ENCODE measurements at regions not wholly inside any gene's neighbourhood (a gene's known extent, or its start where the extent isn't known, plus 50 kb on each side); places are given as distances from the start of the nearest gene placed in this dataset.
"Not testable (repeated sequence)": the region's sequence is repeated elsewhere in the genome, so short reads cannot be mapped to it uniquely, and the experiment has no call there.

DNA sequence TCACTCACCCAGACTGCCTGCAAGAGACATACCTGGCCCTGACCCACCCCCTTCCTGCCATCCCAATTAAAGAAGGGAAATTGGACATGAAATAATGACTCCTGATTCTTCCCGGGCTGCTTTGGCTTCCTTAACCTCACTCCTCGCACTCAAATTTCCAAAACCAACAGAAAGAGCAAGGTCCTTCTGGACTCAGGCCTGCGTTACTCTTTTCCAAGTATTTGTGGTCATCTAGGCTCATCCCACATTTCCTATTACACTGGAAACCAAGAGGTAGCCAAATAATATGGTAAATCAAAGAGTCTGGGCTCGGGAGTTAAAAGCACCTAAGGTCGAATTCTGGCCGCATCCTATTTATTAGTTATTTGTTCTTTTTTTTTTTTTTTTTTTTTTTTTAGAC, 359.3 kb downstream of the NPIPA8 start:
- no peak for DNase-seq

DNA sequence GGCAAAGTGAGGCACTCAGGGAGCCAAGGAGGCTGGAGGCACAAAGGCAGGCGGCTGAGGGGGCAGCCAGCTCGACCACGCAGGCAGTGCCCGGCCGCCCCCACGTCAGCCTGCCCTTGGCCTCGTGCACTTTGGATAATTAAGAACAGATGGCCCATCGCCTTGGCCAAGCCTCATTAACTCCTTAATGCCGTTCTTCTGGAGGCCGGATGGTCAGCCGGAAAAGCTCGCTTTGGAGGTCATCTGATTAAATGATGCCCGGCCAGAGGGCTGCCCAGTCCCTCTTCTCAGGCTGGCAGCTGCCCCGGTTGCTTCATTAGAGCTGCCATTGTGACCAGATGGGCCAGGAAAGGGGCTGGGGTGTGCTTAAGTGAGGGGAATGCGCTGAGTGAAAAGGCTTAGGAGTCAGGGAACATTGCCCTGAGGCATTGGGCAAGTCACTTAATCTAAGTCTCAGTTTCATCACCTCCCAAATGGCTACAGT, 364.0 kb downstream of the NPIPA8 start:
- DNase-seq: no peak

DNA sequence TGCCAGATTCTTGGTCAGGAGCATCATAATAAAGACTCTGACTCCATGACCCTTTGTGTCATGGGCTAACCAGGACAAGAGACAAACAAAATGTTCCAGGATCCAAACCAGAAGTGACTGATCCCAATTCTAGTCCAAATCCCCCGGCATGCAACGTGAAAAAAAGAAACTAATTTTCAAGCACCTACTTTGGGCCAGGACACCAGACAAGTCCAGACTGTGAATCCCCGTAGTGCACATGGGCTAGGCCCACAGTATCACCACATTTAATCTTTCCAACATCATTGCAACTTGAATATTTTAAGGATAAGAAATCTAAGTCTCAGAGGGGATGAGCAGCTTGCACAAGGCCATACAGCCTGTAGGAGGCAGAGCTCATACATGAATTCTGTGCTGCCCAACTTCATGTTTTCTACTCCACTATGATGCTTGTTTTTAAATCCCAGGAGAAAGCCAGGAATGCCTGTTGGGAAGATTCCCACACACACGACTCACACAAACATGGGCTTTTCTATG, 365.7 kb downstream of the NPIPA8 start:
- DNase-seq: no peak

DNA sequence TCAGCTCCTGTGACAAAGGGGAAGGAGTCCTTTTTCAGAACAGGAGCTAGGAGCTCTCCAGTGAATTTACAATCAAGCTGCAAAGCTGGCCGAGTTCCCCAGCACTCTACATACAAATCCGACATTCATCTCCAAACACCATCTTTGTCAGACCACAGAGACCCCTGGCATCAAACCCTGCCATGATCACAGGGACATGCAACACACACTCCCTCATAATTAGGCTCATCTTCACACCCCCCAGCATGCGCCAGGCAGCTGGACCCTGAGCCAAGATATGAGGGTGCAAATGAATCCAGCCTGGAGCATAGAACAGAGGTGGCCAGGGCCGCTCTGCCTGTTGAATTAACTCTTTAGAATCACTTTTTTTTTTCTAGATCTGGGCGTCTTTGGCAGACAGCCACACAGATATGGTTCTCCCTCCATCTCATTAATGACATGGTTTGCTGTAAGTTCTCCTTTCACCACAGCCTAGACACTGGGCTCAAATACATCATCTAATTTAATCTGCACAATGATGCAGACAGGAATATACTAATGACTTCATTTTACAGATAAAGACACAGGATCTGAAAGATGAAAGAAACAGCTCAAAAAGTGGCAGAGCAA, 366.3 kb downstream of the NPIPA8 start:
- DNase-seq: no peak

DNA sequence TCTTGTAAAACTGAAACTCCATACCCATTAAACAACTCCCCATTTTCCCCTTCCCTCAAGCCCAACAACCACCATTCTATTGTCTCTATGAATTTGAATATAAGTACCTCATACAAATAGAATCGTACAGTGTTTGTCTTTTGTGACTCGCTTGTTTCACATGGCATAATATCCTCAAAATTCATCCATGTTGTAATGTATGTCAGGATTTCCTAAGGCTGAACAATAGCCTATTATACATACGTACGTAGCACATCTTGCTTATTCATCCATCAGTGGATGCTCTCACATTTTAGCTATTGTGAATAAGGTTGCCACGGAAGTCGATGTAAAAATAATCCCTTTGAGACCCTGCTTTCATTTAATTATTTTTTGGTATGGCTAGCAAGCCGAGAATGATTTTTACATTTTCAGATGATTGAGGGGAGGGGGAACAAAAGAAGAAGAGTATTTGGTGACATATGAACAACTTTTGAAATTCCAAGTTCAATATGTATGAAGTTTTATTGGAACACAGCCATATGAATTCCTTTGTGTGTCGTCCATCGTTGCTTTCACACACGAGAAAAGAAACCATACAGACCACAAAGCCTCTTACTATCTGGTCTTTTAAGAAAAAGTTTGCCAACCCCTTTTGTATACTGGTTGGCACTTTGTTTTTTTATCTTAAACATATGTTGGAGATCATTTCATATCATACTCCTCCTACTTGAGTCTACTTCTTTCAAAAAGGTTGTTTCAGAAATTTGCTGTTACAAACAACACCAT, 371.2 kb downstream of the NPIPA8 start:
- no peak for DNase-seq

DNA sequence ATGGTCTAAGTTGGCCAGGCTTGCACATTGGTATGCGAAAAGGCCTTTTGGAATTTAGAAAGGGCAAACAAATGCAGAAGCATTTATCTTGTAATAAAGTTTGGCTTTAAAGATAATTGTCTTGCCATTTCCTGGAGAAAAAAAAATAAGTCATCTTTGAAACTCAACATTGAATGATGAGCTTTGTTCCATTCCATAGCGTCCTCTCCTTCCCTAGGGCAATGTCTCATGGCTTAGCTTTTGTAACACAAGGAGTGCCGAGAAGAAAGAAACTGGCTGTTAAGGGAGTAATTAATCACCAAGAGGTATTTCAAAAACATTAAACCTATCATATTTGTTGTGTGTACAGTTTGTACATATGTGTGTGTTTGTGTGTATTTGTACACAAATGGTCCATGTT, 372.3 kb downstream of the NPIPA8 start:
- no peak for DNase-seq

DNA sequence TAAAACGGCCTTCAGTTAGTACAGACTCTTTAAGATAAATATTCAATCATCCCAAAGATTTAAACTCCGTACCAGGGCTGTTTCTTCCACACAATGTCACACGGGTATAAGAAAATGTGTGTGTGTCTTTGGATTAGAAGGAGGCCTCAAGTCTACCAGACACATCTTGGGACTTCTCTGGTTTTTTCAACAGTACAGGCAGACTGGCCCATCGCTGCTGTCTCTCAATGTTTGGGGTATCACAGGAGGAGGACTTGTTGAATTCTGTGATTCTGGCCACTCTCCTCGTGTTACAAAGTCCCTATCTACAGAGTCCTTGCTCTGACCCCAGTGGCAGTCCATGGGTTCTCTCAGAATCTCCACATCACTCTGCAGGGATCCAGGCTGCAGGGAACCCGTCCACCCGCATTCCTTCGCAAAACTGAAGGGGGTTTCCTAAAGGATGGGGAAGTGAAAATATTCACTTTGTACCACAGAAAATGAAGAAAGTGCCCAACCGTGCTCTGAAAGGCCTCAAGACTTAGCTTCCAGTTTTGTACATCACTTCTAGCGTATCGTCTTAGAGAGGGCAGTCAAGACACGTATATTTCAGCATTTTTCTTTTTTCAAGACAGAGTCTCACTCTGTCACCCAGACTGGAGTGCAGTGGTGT, 373.2 kb downstream of the NPIPA8 start:
- DNase-seq: no peak

DNA sequence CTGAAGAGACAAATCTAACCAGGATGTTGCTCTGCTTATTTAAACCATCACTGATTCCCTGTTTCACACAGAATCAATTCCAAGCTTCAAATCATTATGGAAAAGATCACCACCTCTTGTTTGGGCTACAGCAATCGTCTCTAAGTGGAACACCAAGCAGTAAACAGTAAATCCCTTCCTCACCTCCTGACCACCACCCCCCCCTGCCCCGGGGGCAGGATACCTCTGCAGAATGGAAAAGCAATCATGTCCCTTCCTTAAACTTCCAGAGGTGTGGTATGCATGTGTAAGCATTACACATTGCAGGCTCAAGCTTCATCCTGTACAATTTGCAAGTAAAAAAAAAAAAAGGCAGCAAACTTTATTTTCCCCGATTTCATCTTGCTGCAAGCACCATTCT, 373.8 kb downstream of the NPIPA8 start:
- no peak for DNase-seq

DNA sequence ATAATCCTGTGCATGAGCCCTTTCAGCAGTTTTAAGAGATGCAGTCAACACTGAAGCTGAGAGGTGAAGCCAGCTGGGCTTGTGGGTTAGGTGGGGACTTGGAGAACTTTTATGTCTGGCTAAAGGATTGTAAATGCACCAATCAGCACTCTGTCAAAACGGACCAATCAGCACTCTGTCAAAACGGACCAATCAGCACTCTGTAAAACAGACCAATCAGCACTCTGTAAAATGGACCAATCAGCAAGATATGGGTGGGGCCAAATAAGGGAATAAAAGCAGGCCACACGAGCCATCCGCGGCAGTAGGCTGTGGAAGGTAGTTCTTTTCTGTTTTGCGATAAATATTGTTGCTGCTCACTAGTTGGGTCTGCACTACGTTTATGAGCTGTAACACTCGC, 374.7 kb downstream of the NPIPA8 start:
- DNase-seq: not testable (repeated sequence)

DNA sequence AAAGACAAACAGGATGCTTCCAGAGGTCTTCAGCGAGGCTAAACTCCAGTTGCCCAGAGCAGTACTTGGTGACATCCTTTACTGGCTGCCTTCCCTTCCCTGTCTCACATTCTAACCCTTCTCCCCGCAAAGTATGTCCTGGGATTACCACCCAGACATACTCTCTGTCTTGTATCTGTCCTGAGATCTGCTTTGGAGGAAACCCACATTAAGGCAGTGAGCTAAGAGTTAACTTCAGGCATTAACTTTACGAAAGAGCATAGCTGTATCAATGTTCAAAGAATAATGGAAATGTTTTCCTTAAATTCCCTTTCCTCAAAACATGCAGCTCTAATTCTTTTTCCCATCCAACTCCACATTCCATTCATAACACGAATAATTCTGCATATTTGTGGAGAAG, 385.2 kb downstream of the NPIPA8 start:
- no peak for DNase-seq

DNA sequence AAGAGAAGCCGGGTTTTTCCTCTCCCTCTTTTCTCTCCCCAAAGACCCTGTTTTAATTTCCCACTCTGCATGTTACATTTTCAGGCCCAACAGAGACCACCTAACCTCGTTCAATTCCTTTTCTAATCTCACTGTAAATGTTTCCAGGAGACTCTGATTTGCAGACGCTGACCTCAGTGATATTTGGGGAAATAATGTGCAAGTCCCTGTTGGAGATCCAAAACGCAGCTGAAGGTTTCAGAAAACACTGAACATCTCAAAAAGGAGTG, 386.6 kb downstream of the NPIPA8 start:
- DNase-seq: no peak

DNA sequence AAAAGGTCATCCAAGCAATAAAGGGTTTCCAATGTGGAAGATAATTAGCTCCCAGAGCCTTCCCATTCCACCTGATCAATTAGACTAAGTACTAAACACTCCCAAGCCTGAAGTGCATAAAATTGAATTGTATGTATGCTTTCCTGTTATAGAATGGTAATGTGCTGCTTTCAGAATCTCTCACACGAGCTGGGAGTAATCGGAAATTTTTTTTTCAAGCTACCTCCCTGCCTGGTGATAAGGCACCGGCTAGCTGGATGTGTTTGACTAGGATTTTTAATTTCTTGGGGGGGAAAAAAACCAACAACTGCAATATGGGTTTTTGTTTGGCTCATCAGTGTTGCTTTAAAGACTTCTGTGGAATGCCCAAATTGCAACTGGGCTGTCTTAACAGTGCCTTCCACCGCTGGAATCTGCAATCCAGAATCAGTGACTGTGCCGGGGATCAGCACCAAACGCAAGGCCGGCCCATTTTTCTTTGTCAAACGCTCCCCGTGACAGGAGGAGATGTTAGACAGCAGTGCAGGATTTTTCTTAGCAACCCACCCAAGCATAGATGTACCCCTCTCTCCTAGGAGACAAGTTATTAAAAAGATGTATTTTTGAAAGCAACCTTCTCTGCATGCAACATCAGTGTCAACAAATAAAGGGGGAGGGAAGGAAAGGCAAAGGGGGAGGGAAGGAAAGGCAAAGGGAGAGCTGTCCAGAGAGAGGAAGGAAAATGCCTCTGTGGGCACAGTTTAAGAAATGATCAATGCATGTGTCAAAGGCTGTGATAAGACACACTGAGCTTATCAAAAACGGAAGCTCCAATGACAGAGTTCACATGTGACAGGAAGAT, 387.2 kb downstream of the NPIPA8 start:
- DNase-seq: no peak

DNA sequence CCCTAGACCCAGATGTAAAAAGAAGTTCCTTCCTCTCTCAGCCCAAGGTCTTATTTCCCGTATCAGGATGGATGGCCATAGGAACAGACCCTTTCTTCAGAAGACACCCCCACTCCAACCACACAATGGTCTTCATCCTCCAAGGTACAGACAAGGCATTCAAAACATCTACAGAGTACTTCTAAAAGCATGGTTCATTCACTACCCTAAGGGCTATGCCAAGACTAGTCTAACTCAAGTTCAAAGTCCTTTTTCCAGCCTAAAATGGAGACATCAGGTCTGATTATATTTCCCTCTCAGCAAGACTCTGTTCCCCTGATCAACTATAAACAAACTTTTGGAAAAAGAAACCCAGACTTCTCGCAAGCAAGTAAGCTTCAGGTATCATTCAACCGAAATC, 388.9 kb downstream of the NPIPA8 start:
- DNase-seq: no peak

DNA sequence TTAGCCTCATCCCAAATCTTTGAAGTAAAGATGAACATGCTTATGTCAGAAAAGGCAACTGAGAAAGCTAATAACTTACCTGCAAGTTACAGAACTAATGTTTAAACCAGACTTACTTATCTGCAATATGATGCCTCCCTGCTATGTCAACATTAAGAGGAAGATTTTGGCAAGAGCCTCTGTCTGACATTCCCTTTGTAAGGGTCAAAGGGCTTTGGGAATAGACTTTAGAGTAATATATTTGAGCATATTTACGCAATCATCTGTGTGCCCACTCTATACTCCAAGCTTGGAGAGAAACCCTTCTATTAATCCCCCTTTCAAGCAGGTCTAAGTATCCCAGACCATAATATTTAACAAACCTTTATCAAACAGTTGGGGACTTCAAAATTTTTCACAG, 389.4 kb downstream of the NPIPA8 start:
- DNase-seq: no peak

DNA sequence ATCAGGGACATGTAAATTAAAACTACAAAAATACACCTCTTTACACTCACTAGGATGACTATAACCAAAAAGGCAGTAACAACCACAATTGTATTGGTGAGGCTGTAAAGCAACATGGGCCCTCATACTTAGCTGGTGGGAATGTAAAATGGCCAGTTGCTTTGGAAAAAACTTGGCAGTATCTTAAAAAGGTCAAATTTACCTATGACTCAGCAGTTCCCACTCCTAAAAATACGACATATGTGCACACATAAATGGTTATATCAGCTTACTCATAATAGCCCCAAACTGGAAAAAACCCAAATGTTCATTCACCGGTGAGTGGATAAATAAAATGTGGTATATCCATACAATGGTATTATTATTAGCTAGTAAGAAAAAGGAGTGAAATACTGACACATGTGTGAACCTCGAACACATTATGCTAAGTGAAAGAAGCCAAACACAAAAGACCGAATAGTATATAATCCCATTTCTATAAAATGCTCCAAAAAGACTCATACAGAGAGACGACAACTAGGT, 391.4 kb downstream of the NPIPA8 start:
- no peak for DNase-seq

DNA sequence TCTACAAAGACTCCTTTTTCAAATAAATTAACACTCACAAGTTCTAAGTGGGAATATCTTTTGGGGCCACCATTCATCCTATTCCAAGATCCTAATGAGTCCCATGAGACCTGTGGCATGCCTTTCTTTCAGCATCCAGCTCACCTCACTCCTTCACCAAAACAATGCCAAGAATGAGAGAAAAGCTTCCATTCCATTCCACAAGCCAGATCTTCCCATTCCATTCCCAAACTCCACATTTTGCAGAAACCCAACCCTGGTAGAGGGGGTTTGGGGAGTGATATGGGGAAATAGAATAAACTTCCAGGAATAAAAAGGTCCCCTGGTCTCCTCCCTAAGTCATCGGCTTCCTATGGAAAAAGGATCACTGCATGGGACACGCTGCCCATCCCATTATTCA, 392.2 kb downstream of the NPIPA8 start:
- DNase-seq: no peak

DNA sequence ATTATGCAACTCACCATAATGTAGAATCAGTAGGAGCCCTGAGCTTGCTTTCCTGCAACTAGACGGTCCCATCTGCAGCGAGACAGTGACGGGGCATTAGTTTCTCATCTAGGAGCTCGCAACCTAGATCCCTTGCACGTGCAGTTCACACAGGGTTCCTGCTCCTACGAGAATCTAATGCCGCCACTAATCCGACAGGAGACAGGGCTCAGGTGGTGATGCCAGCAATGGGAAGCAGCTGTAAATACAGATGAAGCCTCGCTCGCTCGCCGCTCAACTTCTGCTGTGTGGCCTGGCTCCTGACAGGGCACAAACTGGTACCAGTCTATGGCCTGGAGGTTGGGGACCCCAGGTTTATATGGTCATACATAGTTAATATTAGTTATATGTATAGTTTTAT, 394.5 kb downstream of the NPIPA8 start:
- DNase-seq: no peak

DNA sequence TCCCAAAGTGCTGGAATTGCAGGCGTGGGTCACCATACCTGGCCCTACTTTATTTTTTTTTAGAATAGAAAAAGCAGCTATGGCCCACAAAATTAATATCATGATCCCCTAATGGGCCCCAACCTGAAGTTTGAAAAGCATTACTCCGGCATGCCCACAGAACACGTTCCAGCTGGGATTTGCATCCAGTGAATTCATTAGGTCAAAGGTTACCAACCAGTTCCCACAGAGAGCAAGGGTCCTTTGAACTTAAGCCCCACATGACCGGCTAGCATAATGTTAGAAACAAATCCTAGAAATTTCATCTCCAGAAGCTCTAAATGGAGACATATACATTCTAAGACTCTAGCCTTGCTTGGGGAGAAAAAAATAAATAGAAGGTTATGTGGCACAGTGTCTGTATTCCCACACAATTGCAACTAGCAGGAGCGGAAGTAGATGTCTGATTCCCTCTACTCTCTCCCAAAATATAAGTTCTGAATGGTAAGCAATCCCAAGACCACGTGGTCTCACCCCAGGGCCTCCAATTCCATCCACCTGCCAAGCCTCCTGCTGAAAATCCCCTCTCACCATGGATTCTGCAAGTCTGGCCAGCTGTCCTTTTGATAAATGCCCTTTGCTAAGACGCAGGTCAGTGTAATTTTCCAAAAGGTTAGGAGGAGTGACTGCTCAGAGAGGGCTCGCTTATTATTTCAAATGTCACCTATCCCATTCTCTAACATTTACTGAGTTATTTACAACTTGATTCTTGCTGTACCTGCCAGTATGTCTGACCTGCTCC, 395.8 kb downstream of the NPIPA8 start:
- DNase-seq: no peak

DNA sequence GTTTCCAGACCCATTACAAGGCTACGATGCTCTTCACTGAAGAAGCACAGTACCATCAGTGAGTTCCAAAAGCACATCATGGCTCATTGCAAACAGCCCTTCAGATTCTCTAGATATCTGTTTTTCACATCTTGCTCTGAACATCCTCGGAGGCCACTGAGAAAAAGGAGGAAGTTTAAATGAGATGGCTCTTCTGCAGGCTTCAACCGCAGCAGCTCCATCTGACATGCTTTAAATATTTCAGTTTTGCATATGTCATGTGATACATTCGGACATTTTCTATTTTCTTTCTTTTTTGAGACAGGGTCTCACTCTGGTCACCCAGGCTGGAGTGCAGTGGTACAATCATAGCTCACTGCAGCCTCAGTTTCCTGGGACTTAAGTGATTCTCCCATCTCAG, 396.8 kb downstream of the NPIPA8 start:
- no peak for DNase-seq

DNA sequence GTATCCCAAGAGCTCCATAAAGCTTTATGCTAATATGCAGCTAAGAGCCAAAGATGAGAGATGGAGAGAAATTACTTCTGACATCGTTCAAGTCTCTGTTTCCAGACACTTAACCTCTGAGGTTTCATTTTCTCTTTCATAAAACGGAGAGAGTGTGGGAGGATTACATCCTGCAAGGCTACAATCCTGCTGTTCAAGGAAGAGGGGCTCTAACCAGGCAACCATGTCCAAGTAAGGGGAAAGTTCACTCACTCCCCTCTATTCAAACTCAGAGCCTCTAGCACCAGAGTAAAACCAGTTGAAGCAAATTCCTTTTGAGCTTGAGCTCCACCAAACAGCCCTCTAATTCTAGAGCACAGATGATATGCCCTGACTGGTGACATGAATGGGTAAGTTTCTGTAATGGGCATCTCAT, 397.4 kb downstream of the NPIPA8 start:
- no peak for DNase-seq

DNA sequence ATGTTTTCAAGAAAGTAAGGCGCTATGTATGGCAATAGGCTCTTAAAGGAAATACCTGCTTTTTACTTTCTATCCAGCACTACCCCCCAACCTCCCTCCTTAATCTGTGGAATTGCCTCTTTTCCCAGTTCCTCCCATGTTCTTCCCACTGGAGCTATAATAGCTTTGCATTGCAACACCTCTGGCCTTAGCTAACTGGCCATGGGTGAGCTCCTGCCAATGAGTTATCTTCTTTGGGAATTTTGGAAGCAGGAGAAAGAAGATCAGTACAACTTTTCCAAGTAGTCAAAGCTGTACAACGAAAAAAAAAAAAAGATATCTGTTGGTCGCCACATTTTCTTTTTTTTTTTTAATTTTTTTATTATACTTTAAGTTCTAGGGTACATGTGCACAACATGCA, 398.0 kb downstream of the NPIPA8 start:
- DNase-seq: no peak

DNA sequence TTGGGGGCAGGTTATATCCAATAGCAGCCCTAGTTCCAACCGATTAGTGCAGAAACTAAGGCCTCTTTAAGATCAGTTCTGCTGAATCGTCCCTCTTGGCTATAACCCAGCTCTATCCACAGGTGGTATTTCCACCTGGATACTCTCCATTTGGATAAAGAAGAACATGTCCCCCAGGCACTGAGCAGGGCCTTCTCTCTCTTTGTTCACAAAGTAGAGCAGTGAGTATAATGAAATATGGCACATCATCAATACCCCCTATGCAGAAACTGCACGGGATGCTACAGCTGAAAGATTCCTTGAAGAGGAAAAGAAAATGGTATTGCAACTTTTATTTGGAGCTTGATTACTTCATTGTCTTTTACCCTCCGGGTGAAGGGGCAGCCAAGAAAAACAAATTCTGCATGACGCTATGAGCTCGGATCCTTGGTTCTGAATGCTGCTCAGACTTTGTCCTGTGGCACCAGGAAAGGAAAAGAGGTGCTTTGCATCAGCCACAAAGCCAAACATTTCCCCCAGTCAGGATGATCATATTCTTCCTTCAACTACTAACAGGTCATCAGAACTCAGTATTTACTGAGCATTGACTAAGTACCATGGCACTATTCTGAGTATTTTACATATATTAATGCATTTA, 399.7 kb downstream of the NPIPA8 start:
- DNase-seq: no peak
